Nephron progenitor cell (in vitro differentiated cells): ENCODE measurements at regions not wholly inside any gene's neighbourhood (a gene's known extent, or its start where the extent isn't known, plus 50 kb on each side); places are given as distances from the start of the nearest gene placed in this dataset.

Experiments
- DNase-seq: peaks from one replicate; pipeline ENCODE4 v3.0.0; 2021
- H3K27ac Mint-ChIP-seq: 2 replicates; pipeline ENCODE4 v1.8.0; 2021; ENCODE audit warnings: mild to moderate bottlenecking, moderate library complexity, mixed read lengths
- H3K27me3 Mint-ChIP-seq: 2 replicates; pipeline ENCODE4 v1.8.0; 2021; ENCODE audit warnings: mild to moderate bottlenecking, low read depth, mixed read lengths; ENCODE audit not compliant: poor library complexity
- H3K36me3 Mint-ChIP-seq: 2 replicates; pipeline ENCODE4 v1.8.0; 2021; ENCODE audit warnings: low read depth, mixed read lengths
- H3K4me1 Mint-ChIP-seq: 2 replicates; pipeline ENCODE4 v1.8.0; 2021; ENCODE audit warnings: mixed read lengths
- H3K4me3 Mint-ChIP-seq: 2 replicates; pipeline ENCODE4 v1.8.0; 2021; ENCODE audit warnings: mild to moderate bottlenecking, moderate library complexity, mixed read lengths
- H3K9me3 Mint-ChIP-seq: 2 replicates; pipeline ENCODE4 v1.8.0; 2021; ENCODE audit warnings: mild to moderate bottlenecking, moderate library complexity, mixed read lengths
- CTCF ChIP-seq: fragments of 200-600 bp; sonication (generic); IDR thresholded peaks from 2 replicates; pipeline ENCODE4 v1.5.0; 2021; ENCODE audit warnings: antibody characterized with exemption

GRCh38 chr11:120031612-120032600 is 106.0 kb downstream of the TRIM29 start:
- H3K27me3 Mint-ChIP-seq: peaks cover 7% of the 10 kb centered on the region
- no peak for DNase-seq
- H3K4me3 Mint-ChIP-seq: peak overlapping the region; percentile 7
- H3K36me3 Mint-ChIP-seq: no peaks in the 10 kb centered on the region
- H3K9me3 Mint-ChIP-seq: peaks cover 15% of the 10 kb centered on the region
- H3K4me1 Mint-ChIP-seq: peaks cover 55% of the 10 kb centered on the region
- no peak for TF ChIP-seq CTCF
- peak overlapping the region; percentile 27 for H3K27ac Mint-ChIP-seq

GRCh38 chr11:120031156-120031555 is 106.8 kb downstream of the TRIM29 start:
- H3K4me1 Mint-ChIP-seq: peaks cover 55% of the 10 kb centered on the region
- no peak overlapping the region for H3K4me3 Mint-ChIP-seq
- H3K27ac Mint-ChIP-seq: no peak overlapping the region
- no peak for TF ChIP-seq CTCF
- H3K36me3 Mint-ChIP-seq: no peaks in the 10 kb centered on the region
- peaks cover 11% of the 10 kb centered on the region for H3K9me3 Mint-ChIP-seq
- H3K27me3 Mint-ChIP-seq: peaks cover 8% of the 10 kb centered on the region
- no peak for DNase-seq

GRCh38 chr11:120030411-120030810 is 107.5 kb downstream of the TRIM29 start:
- peaks cover 55% of the 10 kb centered on the region for H3K4me1 Mint-ChIP-seq
- no peak for DNase-seq
- H3K36me3 Mint-ChIP-seq: no peaks in the 10 kb centered on the region
- no peak for TF ChIP-seq CTCF
- no peak overlapping the region for H3K4me3 Mint-ChIP-seq
- no peak overlapping the region for H3K27ac Mint-ChIP-seq
- peaks cover 8% of the 10 kb centered on the region for H3K27me3 Mint-ChIP-seq
- H3K9me3 Mint-ChIP-seq: peaks cover 3% of the 10 kb centered on the region

- H3K27me3 Mint-ChIP-seq: peaks cover 8% of the 10 kb centered on the region
- no peak overlapping the region for H3K27ac Mint-ChIP-seq
- no peak for TF ChIP-seq CTCF
- no peaks in the 10 kb centered on the region for H3K36me3 Mint-ChIP-seq
- H3K9me3 Mint-ChIP-seq: no peaks in the 10 kb centered on the region
- no peak for DNase-seq
- no peak overlapping the region for H3K4me3 Mint-ChIP-seq
- peaks cover 46% of the 10 kb centered on the region for H3K4me1 Mint-ChIP-seq
Measured at GRCh38 chr11:120029321-120029720, 108.6 kb downstream of the TRIM29 start.

- H3K27ac Mint-ChIP-seq: no peak overlapping the region
- H3K36me3 Mint-ChIP-seq: no peaks in the 10 kb centered on the region
- no peak for TF ChIP-seq CTCF
- H3K27me3 Mint-ChIP-seq: peaks cover 8% of the 10 kb centered on the region
- no peak for DNase-seq
- H3K9me3 Mint-ChIP-seq: no peaks in the 10 kb centered on the region
- H3K4me1 Mint-ChIP-seq: peaks cover 50% of the 10 kb centered on the region
- H3K4me3 Mint-ChIP-seq: no peak overlapping the region
Measured at GRCh38 chr11:120028897-120029258, 109.0 kb downstream of the TRIM29 start.
